ENCODE measurements at regions not wholly inside any gene's neighbourhood (a gene's known extent, or its start where the extent isn't known, plus 50 kb on each side); places are given as distances from the start of the nearest gene placed in this dataset.

DNA sequence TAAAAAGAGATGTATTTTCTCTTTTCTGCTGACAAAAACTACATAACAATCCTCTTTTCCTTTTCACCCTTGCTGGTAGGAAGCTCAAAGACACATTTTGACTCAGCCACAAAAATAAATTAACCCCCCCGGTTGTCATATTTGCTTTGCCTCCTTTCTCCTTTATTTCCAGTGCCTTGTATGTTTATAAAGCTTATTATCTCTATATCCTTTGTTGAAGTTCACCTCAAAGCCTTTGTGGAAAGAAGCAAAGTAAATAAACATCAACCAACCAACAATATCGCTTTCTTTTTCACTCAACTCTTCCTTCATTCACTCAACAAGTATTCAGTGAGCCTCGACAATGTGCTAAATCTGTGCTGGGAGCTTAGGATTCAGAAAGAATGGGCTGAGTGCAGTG is 276.5 kb upstream of the ID2 start:
- DNase-seq (ENCODE audit: extremely low spot score, unreplicated experiment) = no peak
- no peak overlapping the region for H3K27ac Mint-ChIP-seq (ENCODE audit: unreplicated experiment)
- no peak overlapping the region for H3K4me3 Mint-ChIP-seq (ENCODE audit: unreplicated experiment)
- no peaks in the 10 kb centered on the region for H3K9me3 Mint-ChIP-seq (ENCODE audit: unreplicated experiment)
- H3K27me3 Mint-ChIP-seq (ENCODE audit: unreplicated experiment) = peaks cover 4% of the 10 kb centered on the region
- no peaks in the 10 kb centered on the region for H3K36me3 Mint-ChIP-seq (ENCODE audit: unreplicated experiment)
- TF ChIP-seq, protein P1, sequence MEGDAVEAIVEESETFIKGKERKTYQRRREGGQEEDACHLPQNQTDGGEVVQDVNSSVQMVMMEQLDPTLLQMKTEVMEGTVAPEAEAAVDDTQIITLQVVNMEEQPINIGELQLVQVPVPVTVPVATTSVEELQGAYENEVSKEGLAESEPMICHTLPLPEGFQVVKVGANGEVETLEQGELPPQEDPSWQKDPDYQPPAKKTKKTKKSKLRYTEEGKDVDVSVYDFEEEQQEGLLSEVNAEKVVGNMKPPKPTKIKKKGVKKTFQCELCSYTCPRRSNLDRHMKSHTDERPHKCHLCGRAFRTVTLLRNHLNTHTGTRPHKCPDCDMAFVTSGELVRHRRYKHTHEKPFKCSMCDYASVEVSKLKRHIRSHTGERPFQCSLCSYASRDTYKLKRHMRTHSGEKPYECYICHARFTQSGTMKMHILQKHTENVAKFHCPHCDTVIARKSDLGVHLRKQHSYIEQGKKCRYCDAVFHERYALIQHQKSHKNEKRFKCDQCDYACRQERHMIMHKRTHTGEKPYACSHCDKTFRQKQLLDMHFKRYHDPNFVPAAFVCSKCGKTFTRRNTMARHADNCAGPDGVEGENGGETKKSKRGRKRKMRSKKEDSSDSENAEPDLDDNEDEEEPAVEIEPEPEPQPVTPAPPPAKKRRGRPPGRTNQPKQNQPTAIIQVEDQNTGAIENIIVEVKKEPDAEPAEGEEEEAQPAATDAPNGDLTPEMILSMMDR (IDR thresholded peaks at IDR 0.05) = no peak
- H3K4me1 Mint-ChIP-seq (ENCODE audit: unreplicated experiment) = no peaks in the 10 kb centered on the region

DNA sequence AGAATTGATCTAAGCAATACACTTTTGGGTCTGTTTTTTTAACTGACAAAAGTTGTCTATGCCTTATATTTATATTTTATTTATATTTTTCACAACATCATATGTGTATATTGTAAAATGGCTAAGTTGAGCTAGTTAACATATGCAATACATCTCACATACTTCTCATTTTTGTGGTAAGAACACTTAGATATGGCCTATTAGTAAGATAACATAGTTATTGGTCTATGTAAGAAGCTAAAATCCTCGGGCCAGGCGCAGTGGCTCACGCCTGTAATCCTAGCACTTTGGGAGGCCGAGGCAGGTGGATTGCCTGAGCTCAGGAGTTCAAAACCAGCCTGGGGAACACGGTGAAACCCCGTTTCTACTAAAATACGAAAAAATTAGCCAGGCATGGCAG is 275.6 kb upstream of the ID2 start:
- Mint-ChIP-seq H3K4me3 (ENCODE audit: unreplicated experiment) (no peak overlapping the region), H3K27ac (ENCODE audit: unreplicated experiment) (no peak overlapping the region), H3K9me3 (ENCODE audit: unreplicated experiment) (no peaks in the 10 kb centered on the region), H3K36me3 (ENCODE audit: unreplicated experiment) (no peaks in the 10 kb centered on the region), H3K4me1 (ENCODE audit: unreplicated experiment) (no peaks in the 10 kb centered on the region), H3K27me3 (ENCODE audit: unreplicated experiment) (peaks cover 4% of the 10 kb centered on the region)
- TF ChIP-seq, protein P1 (IDR thresholded peaks at IDR 0.05) = no peak
- no peak for DNase-seq (ENCODE audit: extremely low spot score, unreplicated experiment)

DNA sequence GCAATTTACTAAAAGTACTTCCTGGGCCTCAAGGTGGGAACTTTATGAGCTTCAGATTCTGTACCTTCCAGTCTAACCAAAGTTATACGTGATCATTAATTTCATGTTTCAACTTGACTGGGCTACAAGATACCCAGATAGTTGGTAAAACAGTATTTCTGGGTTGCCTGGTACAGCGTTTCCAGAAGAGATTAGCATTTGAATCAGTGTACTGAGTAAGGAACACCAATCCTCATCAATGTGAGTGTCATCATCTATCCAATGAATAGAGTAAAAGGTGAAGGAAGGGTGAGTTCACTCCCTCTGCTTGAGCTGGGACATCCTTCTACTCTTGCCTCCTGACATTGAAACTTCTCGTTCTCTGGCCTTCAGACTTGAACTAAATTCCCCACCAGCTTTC is 274.5 kb upstream of the ID2 start:
- DNase-seq (ENCODE audit: extremely low spot score, unreplicated experiment) = no peak
- TF ChIP-seq, protein P1 (IDR thresholded peaks at IDR 0.05) = no peak
- H3K4me3 Mint-ChIP-seq (ENCODE audit: unreplicated experiment) = no peak overlapping the region
- no peak overlapping the region for H3K27ac Mint-ChIP-seq (ENCODE audit: unreplicated experiment)
- no peaks in the 10 kb centered on the region for H3K36me3 Mint-ChIP-seq (ENCODE audit: unreplicated experiment)
- peaks cover 4% of the 10 kb centered on the region for H3K27me3 Mint-ChIP-seq (ENCODE audit: unreplicated experiment)
- H3K4me1 Mint-ChIP-seq (ENCODE audit: unreplicated experiment) = no peaks in the 10 kb centered on the region
- H3K9me3 Mint-ChIP-seq (ENCODE audit: unreplicated experiment) = no peaks in the 10 kb centered on the region

DNA sequence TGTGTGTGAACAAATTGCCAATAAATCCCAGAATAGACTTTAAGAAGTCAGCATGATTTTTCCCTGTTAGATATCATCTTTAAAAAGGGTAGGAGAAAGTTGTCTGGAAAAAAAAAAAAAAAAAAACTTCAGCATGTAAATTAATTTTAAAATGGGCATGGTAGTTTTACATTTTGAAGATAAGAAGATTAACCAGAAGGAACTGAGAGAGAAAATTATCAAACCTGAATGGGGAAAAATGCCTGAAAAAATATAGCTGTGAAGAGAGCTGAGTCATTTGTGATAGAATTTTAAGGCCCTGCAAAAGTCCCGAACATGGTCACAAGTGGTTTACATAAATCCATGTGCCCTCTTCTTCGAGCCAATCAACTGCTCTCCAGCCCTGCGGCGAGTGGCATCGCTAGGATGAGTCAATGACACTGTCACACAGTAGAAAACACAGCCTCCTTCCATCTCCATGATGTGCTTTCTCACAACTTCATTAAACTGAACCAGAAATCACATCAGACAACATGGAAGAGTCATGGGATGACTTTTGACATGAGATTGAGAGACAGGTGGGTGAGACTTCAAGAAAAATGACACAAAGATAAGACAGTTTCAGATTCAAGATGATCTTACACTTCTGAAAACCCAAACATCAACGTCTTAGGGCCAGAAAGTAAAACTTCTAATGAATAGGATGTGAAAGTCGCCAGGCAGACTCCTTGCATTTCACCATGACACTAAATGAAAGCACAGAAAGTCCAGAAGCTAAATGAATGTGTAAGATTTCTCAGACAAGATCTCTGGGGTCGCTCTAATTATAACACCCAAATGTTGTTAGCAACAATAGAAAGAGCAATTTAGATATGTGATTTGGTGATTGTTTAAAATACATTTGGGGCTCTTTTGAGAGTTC is 273.0 kb upstream of the ID2 start:
- H3K27me3 Mint-ChIP-seq (ENCODE audit: unreplicated experiment) = peaks cover 4% of the 10 kb centered on the region
- DNase-seq (ENCODE audit: extremely low spot score, unreplicated experiment) = no peak
- no peaks in the 10 kb centered on the region for H3K4me1 Mint-ChIP-seq (ENCODE audit: unreplicated experiment)
- no peak overlapping the region for H3K27ac Mint-ChIP-seq (ENCODE audit: unreplicated experiment)
- H3K36me3 Mint-ChIP-seq (ENCODE audit: unreplicated experiment) = no peaks in the 10 kb centered on the region
- no peaks in the 10 kb centered on the region for H3K9me3 Mint-ChIP-seq (ENCODE audit: unreplicated experiment)
- H3K4me3 Mint-ChIP-seq (ENCODE audit: unreplicated experiment) = no peak overlapping the region
- TF ChIP-seq, protein P1 (IDR thresholded peaks at IDR 0.05) = no peak

DNA sequence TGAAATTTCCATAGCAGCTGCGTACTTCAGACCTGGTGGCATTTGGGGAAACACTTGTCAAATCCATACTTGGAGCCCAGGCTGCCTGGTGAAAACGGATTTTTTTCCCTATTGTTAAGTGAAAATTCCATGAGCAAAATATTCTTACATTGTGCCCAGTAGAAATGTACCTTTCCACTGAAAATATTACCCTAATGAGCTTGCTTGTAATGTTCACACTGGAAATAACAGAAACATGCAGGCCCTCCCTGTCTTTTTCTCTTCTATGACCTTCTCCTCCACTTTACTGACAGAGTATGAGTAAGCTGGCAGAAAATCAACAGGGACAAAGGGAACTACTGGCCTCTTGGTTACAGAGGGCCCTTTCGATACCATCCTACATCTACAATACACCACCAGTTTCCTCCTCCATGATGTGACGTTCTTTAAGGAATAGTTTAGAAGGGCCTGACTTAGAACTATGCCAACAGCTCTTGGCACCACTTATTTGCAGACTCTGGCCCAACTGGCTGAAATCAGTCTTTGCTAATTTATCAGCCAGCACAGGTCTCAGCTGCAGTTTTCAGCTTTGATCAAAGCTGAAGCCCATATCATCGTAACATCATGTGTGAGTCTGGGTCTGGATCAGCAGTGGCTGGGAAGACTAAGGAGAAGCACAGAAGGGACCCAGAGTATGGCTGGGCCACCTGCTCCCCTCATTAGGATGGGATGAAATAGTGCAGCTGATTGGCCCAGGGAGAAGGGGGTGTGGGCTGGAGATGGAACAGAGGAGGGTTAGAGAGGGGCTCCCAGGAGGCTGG is 272.2 kb upstream of the ID2 start:
- H3K4me3 Mint-ChIP-seq (ENCODE audit: unreplicated experiment) = no peak overlapping the region
- TF ChIP-seq, protein P1 (IDR thresholded peaks at IDR 0.05) = no peak
- no peaks in the 10 kb centered on the region for H3K4me1 Mint-ChIP-seq (ENCODE audit: unreplicated experiment)
- no peaks in the 10 kb centered on the region for H3K9me3 Mint-ChIP-seq (ENCODE audit: unreplicated experiment)
- H3K27ac Mint-ChIP-seq (ENCODE audit: unreplicated experiment) = no peak overlapping the region
- no peak for DNase-seq (ENCODE audit: extremely low spot score, unreplicated experiment)
- H3K36me3 Mint-ChIP-seq (ENCODE audit: unreplicated experiment) = no peaks in the 10 kb centered on the region
- peaks cover 4% of the 10 kb centered on the region for H3K27me3 Mint-ChIP-seq (ENCODE audit: unreplicated experiment)
